ENCODE measurements at regions not wholly inside any gene's neighbourhood (a gene's known extent, or its start where the extent isn't known, plus 50 kb on each side); places are given as distances from the start of the nearest gene placed in this dataset.

DNA sequence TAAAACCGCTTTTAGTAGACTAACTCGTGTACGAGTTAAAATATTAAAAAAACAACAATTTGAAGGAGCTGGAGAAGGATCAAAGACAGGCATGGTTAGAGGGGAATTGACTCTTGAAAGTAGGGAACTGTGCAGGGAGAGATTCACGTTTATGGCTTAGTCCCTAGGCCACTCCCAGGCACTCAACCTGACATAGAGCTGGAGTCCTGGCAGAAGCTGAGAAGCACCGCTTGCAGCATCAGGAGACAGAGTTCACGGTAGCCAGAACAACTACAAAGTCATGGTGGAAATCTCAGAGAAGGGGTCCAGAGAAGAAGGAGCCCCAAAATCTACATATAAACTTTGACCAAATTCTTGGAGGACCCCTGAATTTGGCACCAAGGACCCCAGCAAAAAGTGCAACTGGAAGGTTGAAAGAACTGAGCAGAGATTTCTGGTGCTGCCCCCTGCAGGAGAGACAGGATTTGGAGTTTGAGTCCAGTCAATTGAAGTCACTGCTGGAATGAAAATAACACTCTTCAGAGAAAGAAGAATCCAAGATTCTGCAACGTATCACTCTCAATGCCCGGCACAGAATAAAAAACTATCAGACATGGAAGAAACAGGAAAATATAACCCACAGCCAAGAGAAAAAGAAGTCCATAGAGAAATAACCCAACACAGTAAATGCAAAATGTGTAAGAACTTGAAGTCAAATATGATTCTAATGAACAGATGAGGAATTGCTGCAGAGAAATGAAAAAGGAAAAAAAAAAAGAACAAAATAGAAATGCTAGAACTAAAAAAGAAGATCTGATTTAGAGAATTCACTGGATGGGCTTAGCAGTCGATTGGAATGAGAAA is 493.3 kb upstream of the PODXL start:
- DNase-seq (ENCODE audit: low read depth), result peak; percentile 31
- TF ChIP-seq, protein P1, sequence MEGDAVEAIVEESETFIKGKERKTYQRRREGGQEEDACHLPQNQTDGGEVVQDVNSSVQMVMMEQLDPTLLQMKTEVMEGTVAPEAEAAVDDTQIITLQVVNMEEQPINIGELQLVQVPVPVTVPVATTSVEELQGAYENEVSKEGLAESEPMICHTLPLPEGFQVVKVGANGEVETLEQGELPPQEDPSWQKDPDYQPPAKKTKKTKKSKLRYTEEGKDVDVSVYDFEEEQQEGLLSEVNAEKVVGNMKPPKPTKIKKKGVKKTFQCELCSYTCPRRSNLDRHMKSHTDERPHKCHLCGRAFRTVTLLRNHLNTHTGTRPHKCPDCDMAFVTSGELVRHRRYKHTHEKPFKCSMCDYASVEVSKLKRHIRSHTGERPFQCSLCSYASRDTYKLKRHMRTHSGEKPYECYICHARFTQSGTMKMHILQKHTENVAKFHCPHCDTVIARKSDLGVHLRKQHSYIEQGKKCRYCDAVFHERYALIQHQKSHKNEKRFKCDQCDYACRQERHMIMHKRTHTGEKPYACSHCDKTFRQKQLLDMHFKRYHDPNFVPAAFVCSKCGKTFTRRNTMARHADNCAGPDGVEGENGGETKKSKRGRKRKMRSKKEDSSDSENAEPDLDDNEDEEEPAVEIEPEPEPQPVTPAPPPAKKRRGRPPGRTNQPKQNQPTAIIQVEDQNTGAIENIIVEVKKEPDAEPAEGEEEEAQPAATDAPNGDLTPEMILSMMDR (conservative IDR thresholded peaks at IDR 0.05; ENCODE audit: control insufficient read depth, insufficient read depth, low read depth, low read length), result peak; percentile 75
- H3K4me3 ChIP-seq (ENCODE audit: control insufficient read depth, low read depth, low read length), result no peak overlapping the region

DNA sequence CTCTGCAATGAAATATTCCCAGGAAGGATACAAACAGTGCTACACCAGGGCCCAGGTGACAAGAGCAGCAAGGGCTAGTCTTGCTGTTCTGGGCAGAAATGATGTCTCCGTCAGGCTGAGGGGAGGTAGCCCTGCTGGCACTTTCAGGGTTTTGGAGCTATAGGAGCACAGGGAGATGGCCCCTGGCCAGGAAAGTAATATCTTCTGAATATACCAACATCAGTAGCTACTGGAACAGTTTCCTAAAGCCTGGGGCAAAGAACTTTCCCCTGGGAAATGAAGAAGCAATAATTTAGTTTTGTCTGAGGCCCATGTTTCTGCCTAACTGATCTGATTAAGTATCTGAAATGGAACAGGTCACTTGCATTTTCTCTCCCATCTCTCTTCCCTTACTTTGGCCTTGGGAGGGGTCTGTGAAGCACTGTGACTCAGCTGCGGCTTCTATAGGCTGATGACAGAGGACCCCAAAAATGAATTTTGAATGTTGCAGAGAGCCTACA is 489.1 kb upstream of the PODXL start:
- H3K4me3 ChIP-seq (ENCODE audit: control insufficient read depth, low read depth, low read length), result no peak overlapping the region
- DNase-seq (ENCODE audit: low read depth), result no peak
- TF ChIP-seq, protein P1 (conservative IDR thresholded peaks at IDR 0.05; ENCODE audit: control insufficient read depth, insufficient read depth, low read depth, low read length), result no peak

DNA sequence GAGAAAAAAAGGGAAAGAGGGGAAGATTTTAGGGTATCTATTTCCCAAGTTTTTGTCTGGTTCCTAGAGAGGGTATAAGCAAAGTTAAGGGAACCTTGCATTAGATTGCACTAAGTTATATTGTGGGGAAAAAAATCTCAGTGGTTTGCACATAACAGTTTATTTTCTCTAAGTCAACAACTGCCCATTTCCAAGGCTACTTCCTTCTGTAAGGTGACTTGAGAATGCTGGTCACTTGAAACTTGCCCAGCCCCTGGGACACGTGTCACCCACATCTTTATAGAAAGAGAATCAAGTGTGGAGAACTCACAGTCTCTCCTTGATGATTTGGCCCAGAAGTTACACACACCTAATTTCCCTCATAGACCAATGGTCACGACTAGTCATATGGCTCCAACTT is 488.6 kb upstream of the PODXL start:
- H3K4me3 ChIP-seq (ENCODE audit: control insufficient read depth, low read depth, low read length), result no peak overlapping the region
- no peak for DNase-seq (ENCODE audit: low read depth)
- TF ChIP-seq, protein P1 (conservative IDR thresholded peaks at IDR 0.05; ENCODE audit: control insufficient read depth, insufficient read depth, low read depth, low read length), result no peak

DNA sequence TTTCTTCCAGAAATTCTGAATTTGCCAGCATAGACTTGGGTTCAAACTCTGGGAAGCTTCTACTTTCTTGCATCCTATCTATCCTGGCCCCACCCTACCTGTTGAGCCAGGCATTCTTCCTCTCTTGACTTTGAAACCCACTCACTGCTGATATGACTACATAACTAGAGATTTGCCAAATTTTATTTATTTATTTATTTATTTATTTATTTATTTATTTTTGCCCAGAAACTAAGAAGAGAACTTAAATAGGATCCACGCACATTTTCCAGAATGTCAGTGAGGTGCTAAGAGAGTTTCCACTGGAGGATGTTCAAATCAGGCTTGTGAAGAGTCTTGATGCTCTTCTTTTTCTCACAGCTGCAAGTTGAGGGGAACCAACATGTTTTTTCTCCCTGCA is 487.8 kb upstream of the PODXL start:
- no peak for DNase-seq (ENCODE audit: low read depth)
- TF ChIP-seq, protein P1 (conservative IDR thresholded peaks at IDR 0.05; ENCODE audit: control insufficient read depth, insufficient read depth, low read depth, low read length), result no peak
- H3K4me3 ChIP-seq (ENCODE audit: control insufficient read depth, low read depth, low read length), result no peak overlapping the region

DNA sequence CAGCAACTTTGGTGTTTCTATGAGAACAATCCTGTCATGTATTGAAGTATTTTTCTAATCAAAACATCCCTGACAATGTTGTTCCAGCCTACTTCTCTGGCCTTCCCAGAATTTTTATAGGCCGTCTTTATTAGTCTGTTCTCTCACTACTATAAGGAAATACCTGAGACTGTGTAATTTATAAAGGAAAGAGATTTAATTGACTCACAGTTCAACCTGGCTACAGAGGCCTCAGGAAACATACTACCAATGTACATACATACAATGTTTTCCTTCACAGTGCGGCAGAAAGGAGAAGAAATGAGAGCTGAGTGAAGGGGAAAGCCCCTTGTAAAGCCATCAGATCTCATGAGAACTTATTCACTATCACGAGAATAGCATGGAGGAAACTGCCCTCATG is 484.7 kb upstream of the PODXL start:
- H3K4me3 ChIP-seq (ENCODE audit: control insufficient read depth, low read depth, low read length), result no peak overlapping the region
- TF ChIP-seq, protein P1 (conservative IDR thresholded peaks at IDR 0.05; ENCODE audit: control insufficient read depth, insufficient read depth, low read depth, low read length), result no peak
- no peak for DNase-seq (ENCODE audit: low read depth)

DNA sequence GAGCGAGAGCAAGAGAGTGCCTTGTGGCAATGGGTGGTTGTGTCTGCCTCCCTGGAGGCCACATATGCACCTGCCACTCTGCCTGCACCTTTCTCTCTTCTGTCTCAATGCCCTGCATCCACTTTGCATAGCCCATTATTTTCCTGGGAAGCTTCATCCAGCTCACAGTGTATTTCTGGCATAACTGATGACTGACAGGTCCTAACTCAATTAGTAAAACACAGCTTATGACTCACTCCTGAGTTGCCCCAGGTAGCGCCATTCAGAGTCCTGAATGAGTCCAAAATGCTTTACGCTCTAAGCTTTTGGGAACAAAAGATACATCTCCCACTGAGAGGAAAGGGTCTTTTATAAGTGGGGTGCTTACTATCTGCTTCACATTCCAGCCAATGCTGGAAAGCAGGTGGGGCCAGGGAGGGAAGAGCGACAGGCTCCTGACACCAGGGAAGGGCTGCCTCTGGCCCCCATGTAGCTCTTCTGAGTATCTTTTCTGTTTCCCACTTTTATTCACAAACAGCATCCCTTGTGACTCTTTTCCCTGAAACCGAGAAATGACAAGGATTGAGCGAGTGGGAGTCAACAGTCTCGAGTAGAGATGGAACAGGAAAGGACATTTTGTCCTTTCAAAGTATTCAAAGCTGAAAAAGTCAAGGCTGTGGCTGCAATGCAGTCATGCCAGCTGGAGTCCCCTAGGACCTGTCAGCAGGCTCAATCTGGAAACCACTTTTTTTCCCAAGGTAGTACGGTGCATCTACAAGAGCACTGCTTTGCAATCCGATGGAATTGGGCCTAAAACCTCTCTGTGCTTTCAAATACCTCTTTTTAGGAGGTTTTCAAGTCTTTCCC is 479.3 kb upstream of the PODXL start:
- DNase-seq (ENCODE audit: low read depth), result no peak
- TF ChIP-seq, protein P1 (conservative IDR thresholded peaks at IDR 0.05; ENCODE audit: control insufficient read depth, insufficient read depth, low read depth, low read length), result no peak
- H3K4me3 ChIP-seq (ENCODE audit: control insufficient read depth, low read depth, low read length), result no peak overlapping the region

Measured in fibroblast of mammary gland (primary cell).